ENCODE measurements at regions not wholly inside any gene's neighbourhood (a gene's known extent, or its start where the extent isn't known, plus 50 kb on each side); places are given as distances from the start of the nearest gene placed in this dataset.

GRCh38 chr2:104936527-104936926 lies 82.6 kb downstream of the POU3F3 start:
- no peak for TF ChIP-seq CTCF (IDR thresholded peaks at IDR 0.05)
- TF ChIP-seq POLR2A (IDR thresholded peaks at IDR 0.05), result no peak

All from right lobe of liver (tissue), 4 donors.